ENCODE measurements at regions not wholly inside any gene's neighbourhood (a gene's known extent, or its start where the extent isn't known, plus 50 kb on each side); places are given as distances from the start of the nearest gene placed in this dataset.

- DNase-seq (ENCODE audit: low spot score) = no peak
These were observed 350.8 kb upstream of the KLF3 start for GRCh38 chr4:38313175-38313574.

GRCh38 chr4:38313999-38314561 is 349.9 kb upstream of the KLF3 start:
- no peak for DNase-seq (ENCODE audit: low spot score)

GRCh38 chr4:38314663-38315062 is 349.3 kb upstream of the KLF3 start:
- no peak for DNase-seq (ENCODE audit: low spot score)

GRCh38 chr4:38315286-38315685 is 348.7 kb upstream of the KLF3 start:
- DNase-seq (ENCODE audit: low spot score) = no peak

- DNase-seq (ENCODE audit: low spot score) = no peak
These were observed 348.0 kb upstream of the KLF3 start for GRCh38 chr4:38316045-38316444.

GRCh38 chr4:38317041-38317674 is 346.8 kb upstream of the KLF3 start:
- no peak for DNase-seq (ENCODE audit: low spot score)

- DNase-seq (ENCODE audit: low spot score) = peak; percentile 34
These were observed 345.1 kb upstream of the KLF3 start for GRCh38 chr4:38318737-38319455.

- DNase-seq (ENCODE audit: low spot score) = peak; percentile 76
These were observed 344.3 kb upstream of the KLF3 start for GRCh38 chr4:38319456-38320342.

- no peak for DNase-seq (ENCODE audit: low spot score)
These were observed 343.7 kb upstream of the KLF3 start for GRCh38 chr4:38320343-38320695.

- DNase-seq (ENCODE audit: low spot score) = no peak
These were observed 343.2 kb upstream of the KLF3 start for GRCh38 chr4:38320833-38321232.

GRCh38 chr4:38322714-38323113 is 341.3 kb upstream of the KLF3 start:
- no peak for DNase-seq (ENCODE audit: low spot score)

GRCh38 chr4:38323141-38323641 is 340.8 kb upstream of the KLF3 start:
- DNase-seq (ENCODE audit: low spot score) = peak; percentile 33

- DNase-seq (ENCODE audit: low spot score) = no peak
These were observed 339.0 kb upstream of the KLF3 start for GRCh38 chr4:38324861-38325628.

GRCh38 chr4:38325629-38325913 is 338.4 kb upstream of the KLF3 start:
- no peak for DNase-seq (ENCODE audit: low spot score)

GRCh38 chr4:38326499-38326898 is 337.5 kb upstream of the KLF3 start:
- DNase-seq (ENCODE audit: low spot score) = no peak

- no peak for DNase-seq (ENCODE audit: low spot score)
These were observed 336.8 kb upstream of the KLF3 start for GRCh38 chr4:38327174-38327573.

- DNase-seq (ENCODE audit: low spot score) = no peak
These were observed 334.8 kb upstream of the KLF3 start for GRCh38 chr4:38328989-38329729.

- no peak for DNase-seq (ENCODE audit: low spot score)
These were observed 333.7 kb upstream of the KLF3 start for GRCh38 chr4:38330321-38330720.

- no peak for DNase-seq (ENCODE audit: low spot score)
These were observed 333.1 kb upstream of the KLF3 start for GRCh38 chr4:38330936-38331335.

GRCh38 chr4:38332699-38333098 is 331.3 kb upstream of the KLF3 start:
- no peak for DNase-seq (ENCODE audit: low spot score)

- DNase-seq (ENCODE audit: low spot score) = no peak
These were observed 330.8 kb upstream of the KLF3 start for GRCh38 chr4:38333219-38333618.

Measured in cerebellar cortex (tissue), 1 donor.